ENCODE measurements at regions not wholly inside any gene's neighbourhood (a gene's known extent, or its start where the extent isn't known, plus 50 kb on each side); places are given as distances from the start of the nearest gene placed in this dataset.
A peak's percentile ranks its signal among the peaks of the same experiment; 100 is the strongest.

DNA sequence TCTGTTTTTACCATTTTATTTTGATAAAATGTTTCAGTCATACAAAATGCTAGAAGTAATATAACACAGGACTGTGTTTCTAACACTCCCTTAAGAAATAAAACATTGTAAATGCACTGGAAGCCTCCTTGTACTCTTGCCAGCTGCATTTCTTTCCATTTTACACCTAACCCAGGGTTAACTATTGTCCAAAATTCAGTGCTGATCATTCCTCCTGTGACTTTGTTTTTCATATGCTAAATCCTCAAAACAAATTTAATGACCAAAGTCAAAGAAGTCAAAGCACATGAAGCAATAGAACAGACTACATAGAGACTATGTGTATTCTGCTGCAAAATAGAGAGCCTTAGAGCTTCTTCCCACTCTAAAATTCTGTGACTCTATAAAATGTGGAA is 420.3 kb upstream of the PRICKLE1 start:
- H3K79me2 ChIP-seq (ENCODE audit: insufficient read depth, low read length) = no peaks in the 10 kb centered on the region
- no peaks in the 10 kb centered on the region for H4K20me1 ChIP-seq (ENCODE audit: insufficient read depth, low read length, poor library complexity, severe bottlenecking)
- no peak overlapping the region for H3K9ac ChIP-seq (ENCODE audit: low read depth, low read length, poor library complexity, severe bottlenecking)
- no peaks in the 10 kb centered on the region for H3K36me3 ChIP-seq (ENCODE audit: insufficient read depth, low read length)
- H3K9me2 ChIP-seq (replicated peaks; ENCODE audit: low read depth, low read length) = no peaks in the 10 kb centered on the region
- no peak overlapping the region for H2AFZ ChIP-seq (ENCODE audit: low read length)
- H3K9me3 ChIP-seq (ENCODE audit: insufficient read depth, low read depth, low read length) = no peaks in the 10 kb centered on the region
- no peaks in the 10 kb centered on the region for H3K27me3 ChIP-seq (ENCODE audit: insufficient read depth, low read length, poor library complexity, severe bottlenecking)
- no peaks in the 10 kb centered on the region for H3K4me1 ChIP-seq (ENCODE audit: insufficient read depth, low read length, poor library complexity, severe bottlenecking)
- H3K4me3 ChIP-seq (ENCODE audit: low read length, poor library complexity, severe bottlenecking) = no peak overlapping the region
- TF ChIP-seq, protein P1, sequence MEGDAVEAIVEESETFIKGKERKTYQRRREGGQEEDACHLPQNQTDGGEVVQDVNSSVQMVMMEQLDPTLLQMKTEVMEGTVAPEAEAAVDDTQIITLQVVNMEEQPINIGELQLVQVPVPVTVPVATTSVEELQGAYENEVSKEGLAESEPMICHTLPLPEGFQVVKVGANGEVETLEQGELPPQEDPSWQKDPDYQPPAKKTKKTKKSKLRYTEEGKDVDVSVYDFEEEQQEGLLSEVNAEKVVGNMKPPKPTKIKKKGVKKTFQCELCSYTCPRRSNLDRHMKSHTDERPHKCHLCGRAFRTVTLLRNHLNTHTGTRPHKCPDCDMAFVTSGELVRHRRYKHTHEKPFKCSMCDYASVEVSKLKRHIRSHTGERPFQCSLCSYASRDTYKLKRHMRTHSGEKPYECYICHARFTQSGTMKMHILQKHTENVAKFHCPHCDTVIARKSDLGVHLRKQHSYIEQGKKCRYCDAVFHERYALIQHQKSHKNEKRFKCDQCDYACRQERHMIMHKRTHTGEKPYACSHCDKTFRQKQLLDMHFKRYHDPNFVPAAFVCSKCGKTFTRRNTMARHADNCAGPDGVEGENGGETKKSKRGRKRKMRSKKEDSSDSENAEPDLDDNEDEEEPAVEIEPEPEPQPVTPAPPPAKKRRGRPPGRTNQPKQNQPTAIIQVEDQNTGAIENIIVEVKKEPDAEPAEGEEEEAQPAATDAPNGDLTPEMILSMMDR (conservative IDR thresholded peaks at IDR 0.05; ENCODE audit: low read length) = no peak
- no peak for TF ChIP-seq EZH2phosphoT487 (IDR thresholded peaks at IDR 0.05; ENCODE audit: borderline replicate concordance)
- no peak overlapping the region for H3K4me2 ChIP-seq (ENCODE audit: low read depth, low read length, poor library complexity, severe bottlenecking)
- H3F3A ChIP-seq (ENCODE audit: low read depth) = no peaks in the 10 kb centered on the region

DNA sequence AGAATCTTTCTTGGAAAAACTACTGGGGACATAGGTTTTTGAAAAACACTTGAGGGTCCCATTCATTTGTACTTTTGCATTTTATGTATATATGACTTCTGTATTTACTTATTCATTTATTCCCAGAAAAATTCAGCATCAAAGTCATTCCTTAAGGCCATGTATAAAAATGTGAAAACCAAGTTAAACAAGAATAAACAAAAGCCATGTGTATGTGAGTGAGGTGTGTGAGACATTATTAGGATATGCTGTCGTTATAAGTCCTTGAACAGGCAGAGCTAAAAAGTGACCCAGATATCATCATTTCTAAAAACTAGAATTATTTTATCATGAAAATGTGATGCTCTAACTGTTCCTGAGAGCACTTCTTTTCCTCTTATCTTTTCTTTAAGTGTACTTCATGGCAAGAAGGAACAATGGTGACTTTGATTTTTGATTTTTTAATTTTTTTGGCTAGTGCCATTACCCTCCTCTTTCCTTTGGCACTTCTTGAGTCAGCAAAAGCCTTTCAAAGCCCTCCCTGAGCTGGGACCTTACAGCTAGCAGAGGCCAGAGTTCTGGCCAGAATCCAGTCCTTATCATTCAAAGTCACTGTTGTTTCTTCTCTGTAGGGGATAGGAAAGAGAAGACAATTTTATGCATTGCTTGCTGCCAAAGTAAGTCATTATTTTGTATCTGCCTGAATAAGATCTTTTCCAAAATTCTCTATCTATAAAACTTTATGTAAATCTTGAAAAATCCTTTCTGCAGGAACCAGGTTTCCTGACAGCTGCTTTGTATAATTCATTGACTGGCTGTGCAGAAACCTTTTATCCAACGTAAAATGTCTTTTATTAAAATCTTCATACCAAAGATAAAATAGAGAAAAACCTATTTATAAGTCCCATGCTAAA is 419.7 kb upstream of the PRICKLE1 start:
- no peak overlapping the region for H3K4me3 ChIP-seq (ENCODE audit: low read length, poor library complexity, severe bottlenecking)
- no peaks in the 10 kb centered on the region for H4K20me1 ChIP-seq (ENCODE audit: insufficient read depth, low read length, poor library complexity, severe bottlenecking)
- no peak for TF ChIP-seq EZH2phosphoT487 (IDR thresholded peaks at IDR 0.05; ENCODE audit: borderline replicate concordance)
- TF ChIP-seq, protein P1 (conservative IDR thresholded peaks at IDR 0.05; ENCODE audit: low read length) = no peak
- no peaks in the 10 kb centered on the region for H3K9me3 ChIP-seq (ENCODE audit: insufficient read depth, low read depth, low read length)
- no peaks in the 10 kb centered on the region for H3K27me3 ChIP-seq (ENCODE audit: insufficient read depth, low read length, poor library complexity, severe bottlenecking)
- no peak overlapping the region for H3K9ac ChIP-seq (ENCODE audit: low read depth, low read length, poor library complexity, severe bottlenecking)
- no peak overlapping the region for H2AFZ ChIP-seq (ENCODE audit: low read length)
- no peaks in the 10 kb centered on the region for H3K79me2 ChIP-seq (ENCODE audit: insufficient read depth, low read length)
- H3F3A ChIP-seq (ENCODE audit: low read depth) = no peaks in the 10 kb centered on the region
- no peaks in the 10 kb centered on the region for H3K4me1 ChIP-seq (ENCODE audit: insufficient read depth, low read length, poor library complexity, severe bottlenecking)
- no peaks in the 10 kb centered on the region for H3K9me2 ChIP-seq (replicated peaks; ENCODE audit: low read depth, low read length)
- H3K36me3 ChIP-seq (ENCODE audit: insufficient read depth, low read length) = no peaks in the 10 kb centered on the region
- H3K4me2 ChIP-seq (ENCODE audit: low read depth, low read length, poor library complexity, severe bottlenecking) = no peak overlapping the region

DNA sequence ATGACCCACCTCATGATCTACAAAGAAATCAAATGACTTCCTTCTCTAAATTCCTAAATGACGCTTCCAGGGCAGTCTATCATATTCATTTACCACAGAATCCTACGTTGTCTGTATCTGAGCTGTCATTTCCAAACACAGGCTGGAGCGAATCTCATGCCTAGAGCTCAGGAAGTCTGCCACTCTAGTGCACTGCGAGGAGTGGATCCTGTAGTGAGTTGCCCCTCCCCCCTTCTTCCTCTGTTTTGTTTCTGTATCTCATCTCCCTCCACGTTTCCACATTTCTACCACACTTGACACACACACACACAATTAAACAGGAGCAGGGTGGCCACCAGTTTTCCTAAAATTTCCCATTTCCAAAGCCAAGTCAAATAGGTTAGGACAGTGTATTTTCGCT is 415.4 kb upstream of the PRICKLE1 start:
- no peak overlapping the region for H3K4me3 ChIP-seq (ENCODE audit: low read length, poor library complexity, severe bottlenecking)
- no peak overlapping the region for H3K9ac ChIP-seq (ENCODE audit: low read depth, low read length, poor library complexity, severe bottlenecking)
- no peak overlapping the region for H3K4me2 ChIP-seq (ENCODE audit: low read depth, low read length, poor library complexity, severe bottlenecking)
- H4K20me1 ChIP-seq (ENCODE audit: insufficient read depth, low read length, poor library complexity, severe bottlenecking) = no peaks in the 10 kb centered on the region
- H3K4me1 ChIP-seq (ENCODE audit: insufficient read depth, low read length, poor library complexity, severe bottlenecking) = no peaks in the 10 kb centered on the region
- H3K9me2 ChIP-seq (replicated peaks; ENCODE audit: low read depth, low read length) = no peaks in the 10 kb centered on the region
- H3K27me3 ChIP-seq (ENCODE audit: insufficient read depth, low read length, poor library complexity, severe bottlenecking) = no peaks in the 10 kb centered on the region
- H3K9me3 ChIP-seq (ENCODE audit: insufficient read depth, low read depth, low read length) = no peaks in the 10 kb centered on the region
- H3K79me2 ChIP-seq (ENCODE audit: insufficient read depth, low read length) = no peaks in the 10 kb centered on the region
- H3K36me3 ChIP-seq (ENCODE audit: insufficient read depth, low read length) = no peaks in the 10 kb centered on the region
- H2AFZ ChIP-seq (ENCODE audit: low read length) = 0 out of 2 replicates have a peak overlapping the region, but pooled peaks have one; percentile 26
- H3F3A ChIP-seq (ENCODE audit: low read depth) = no peaks in the 10 kb centered on the region
- TF ChIP-seq, protein P1 (conservative IDR thresholded peaks at IDR 0.05; ENCODE audit: low read length) = no peak
- no peak for TF ChIP-seq EZH2phosphoT487 (IDR thresholded peaks at IDR 0.05; ENCODE audit: borderline replicate concordance)
